NCI-H526 treated with DMSO at 0.1 percent for 48 hours (cell line): ENCODE measurements at regions not wholly inside any gene's neighbourhood (a gene's known extent, or its start where the extent isn't known, plus 50 kb on each side); places are given as distances from the start of the nearest gene placed in this dataset.
"Not testable (repeated sequence)": the region's sequence is repeated elsewhere in the genome, so short reads cannot be mapped to it uniquely, and the experiment has no call there.

Experiments used
- DNase-seq: peaks from one replicate; lab custom pipeline; 2025; lab: John Stamatoyannopoulos, UW

- DNase-seq, result no peak
Observed at GRCh38 chr10:113470372-113471240, 82.2 kb upstream of the HABP2 start.

DNA sequence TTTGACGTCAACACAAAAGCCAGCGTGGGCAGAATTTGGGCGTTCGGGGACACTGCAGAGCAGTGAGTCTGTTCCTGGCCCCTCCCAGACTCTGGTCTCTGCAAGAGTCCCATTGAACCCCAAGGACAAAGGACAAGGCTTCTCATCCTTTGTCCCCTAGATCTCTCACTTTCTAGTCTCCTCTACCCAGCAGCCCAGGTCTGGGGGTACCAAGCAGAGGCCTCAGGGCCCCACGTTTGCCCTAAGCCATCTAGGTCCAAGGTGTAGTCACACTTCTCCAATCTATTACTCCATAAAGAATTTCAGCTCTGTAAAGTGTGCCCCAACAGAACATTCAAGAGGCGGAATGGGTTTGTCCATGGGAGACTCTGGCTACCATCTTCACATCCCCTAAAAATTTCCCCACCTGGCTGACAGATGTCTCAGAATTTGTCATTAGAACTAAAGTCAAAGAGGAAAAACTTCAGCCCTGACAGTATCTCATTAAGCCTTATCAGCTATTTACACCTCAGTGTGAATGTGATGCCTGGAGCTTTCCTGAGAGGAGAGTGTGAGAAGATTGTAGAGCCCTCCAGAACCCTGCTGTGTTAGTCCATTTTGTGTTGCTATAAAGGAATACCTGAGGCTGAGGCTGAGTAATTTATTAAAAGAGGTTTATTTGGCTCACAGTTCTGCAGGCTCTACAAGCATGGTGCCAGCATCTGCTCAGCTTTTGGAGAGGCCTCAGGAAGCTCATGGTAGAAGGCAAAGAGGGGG lies 81.4 kb upstream of the HABP2 start:
- DNase-seq, result no peak

DNA sequence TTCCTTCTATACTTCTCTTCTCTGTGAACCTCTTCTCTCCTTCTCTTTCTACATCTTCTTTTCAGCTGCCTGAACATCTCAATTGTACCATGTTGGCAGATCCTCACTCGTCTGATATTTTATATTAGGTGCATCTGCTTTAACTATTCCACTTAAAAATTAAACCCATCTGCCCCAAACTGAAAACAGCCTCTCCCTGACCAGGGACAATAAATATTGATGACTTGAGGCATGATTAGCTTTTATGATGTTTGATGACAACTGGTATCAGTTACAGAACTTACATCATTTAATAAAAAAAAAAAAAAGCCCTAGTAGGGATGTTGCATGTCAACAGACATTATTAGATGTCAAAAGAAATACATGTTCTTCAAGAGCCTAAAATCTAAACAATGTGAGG lies 79.8 kb upstream of the HABP2 start:
- DNase-seq, result no peak

DNA sequence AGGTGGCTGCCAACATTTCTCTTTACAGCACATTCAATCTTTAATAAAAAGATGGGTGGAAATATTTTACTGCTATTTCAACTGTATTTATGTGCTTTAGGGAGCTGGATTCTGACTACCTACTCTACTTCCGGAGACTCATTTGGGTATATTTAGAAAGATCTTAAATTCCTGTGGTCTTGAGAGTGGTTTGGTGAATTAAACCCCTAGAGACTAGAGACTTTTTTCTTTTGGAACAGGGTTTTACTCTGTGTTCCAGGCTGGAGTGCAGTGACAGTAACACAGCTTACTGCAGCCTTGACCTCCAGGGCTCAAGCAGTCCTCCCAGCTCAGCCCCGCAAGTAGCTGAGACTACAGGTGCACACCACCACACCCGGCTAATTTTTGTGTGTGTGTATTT lies 79.0 kb upstream of the HABP2 start:
- DNase-seq, result no peak

DNA sequence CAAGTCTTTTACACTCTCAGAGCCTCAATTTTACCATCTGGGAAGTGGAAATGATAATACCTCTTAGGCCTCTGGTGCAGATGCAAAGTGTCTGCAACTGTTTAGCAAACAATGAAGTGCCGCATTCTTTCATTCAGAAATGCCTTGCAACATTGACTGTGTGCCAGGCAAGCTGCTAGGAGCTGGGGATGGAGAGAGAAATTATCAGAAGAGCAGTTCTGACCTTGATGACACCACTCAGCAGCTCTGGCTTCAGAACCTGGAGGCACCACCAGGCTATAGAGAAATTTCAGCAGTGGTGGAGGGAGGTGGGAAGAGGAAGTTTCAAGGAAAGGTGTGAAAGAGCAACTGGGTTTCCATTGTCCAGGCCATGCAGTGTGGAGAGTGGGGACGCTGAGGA lies 78.1 kb upstream of the HABP2 start:
- DNase-seq, result no peak

DNA sequence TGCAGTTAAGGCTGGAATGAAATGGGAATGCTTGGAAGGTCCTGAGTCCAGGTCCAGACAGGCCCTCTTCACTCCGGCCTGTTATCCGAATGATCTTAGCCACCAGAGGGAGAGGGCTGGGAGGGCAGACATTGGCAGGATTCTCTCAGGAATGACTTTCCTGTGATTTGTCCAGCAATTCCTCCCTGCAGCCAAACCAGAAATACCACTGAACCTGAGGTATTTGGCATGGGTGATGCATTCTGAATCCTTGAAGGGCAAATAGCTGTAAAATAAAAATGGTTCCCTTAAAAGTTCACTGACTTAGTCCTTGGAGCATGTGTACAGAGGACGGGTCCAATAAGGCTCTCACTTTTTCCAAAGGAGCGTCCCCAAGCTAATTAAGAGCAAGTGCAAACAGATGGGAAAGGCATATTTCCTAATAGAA lies 77.5 kb upstream of the HABP2 start:
- no peak for DNase-seq

DNA sequence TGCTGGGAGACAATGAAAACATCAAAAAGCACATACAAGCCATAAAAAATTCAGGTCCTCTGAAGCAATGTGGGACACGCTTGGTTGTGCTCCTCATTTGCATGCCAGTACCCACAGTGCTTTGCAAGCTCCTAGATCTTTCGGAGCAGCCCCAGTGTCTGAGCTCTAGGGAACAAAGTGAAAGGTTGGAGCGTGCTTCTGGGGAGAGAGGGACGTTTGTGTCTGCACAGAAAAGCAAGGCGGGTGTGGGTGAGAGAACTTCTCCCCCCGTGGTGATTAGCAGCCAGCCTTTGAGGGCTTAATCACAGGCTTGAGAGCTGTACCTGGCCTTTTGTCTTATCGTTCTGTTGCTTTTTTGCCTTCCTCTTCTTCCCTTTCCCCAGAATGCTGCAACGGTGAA lies 76.7 kb upstream of the HABP2 start:
- no peak for DNase-seq

DNA sequence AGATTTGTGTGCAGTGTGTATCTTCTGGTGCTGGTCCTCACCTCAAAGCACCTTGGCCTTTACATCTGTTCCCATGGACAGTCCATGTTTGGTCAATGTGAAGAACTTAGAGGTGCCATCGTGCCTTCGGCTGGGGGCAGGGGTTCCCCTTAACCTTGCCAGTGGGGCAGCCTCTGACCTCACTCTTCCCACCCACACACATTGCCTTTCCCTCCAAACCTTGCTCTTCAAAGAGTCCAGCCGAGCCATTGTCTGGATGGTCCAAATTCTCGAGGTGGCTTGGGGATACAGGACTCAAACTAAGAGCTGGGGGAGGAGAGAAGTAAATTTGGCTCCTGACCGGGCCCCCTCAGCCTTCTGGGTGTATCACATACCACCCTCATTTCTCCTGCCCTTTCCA lies 76.2 kb upstream of the HABP2 start:
- no peak for DNase-seq

DNA sequence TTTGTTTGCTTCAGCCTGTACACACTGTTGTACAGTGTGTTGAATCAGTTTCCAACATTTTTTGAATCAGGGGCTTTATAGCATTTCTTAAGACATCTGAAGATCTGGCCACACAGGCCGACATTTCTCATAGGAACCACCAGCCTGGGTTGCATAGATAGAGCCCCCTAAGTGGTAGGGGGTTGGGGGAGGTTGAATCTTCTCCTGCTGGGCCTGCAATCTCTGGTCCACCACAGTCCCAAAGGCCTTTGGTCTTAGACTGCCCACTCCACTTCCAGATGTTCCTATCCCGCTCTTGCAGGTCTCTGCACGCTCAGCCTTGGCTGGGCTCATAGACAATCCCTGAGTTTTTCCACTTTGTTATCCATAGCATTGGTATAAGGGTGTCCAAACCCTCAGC lies 75.4 kb upstream of the HABP2 start:
- no peak for DNase-seq

DNA sequence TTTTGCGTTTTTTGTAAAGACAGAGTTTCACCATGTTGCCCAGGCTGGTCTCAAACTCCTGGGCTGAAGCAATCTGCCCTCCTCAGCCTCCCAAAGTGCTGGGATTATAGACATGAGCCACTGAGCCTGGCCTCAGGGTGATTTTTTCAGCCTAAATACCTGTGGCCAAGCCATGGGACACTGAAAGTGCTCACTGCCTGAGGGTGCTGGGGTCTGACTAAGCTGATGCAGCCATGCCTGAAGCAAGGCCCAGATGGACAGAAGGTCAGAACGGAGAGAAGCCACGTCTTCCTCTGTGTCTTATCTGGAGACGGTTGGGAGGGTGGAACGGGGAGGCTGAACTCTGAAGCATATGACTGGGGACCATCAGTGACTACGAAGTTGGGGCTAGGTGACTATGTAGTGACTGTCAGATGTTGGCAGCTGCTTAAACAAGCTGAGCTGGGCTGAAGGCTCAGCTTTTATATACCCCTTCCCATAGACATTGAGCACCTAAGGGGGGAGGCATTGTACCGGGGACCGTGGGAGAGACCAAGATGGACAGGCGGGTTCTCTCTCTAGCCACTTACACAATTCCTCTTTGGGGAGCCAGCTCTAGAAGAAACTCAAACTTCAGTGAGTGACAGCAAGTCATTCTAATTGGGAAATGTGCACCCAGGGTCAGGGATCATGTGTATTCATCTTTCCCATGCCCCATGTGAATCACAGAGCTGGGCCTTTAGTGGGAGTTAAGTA lies 73.3 kb upstream of the HABP2 start:
- no peak for DNase-seq

DNA sequence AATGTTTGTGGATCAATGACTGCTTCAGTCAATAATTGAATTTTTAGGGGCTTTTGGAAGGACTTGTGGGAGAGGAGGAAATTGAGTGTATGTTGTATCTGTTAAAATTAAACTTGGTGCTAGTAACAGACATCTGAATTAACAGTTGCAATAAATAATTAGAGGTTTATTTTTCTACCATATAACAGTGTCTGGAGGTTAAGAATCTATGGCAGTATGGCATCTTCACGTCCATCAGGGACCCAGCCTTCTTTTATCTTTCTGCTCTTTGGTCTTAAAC lies 72.8 kb upstream of the HABP2 start:
- no peak for DNase-seq

- DNase-seq, result no peak
Observed at GRCh38 chr10:113480851-113481502, 71.9 kb upstream of the HABP2 start.

GRCh38 chr10:113484487-113484886 lies 68.4 kb upstream of the HABP2 start:
- DNase-seq, result no peak

GRCh38 chr10:113485736-113486135 lies 67.1 kb upstream of the HABP2 start:
- no peak for DNase-seq

DNA sequence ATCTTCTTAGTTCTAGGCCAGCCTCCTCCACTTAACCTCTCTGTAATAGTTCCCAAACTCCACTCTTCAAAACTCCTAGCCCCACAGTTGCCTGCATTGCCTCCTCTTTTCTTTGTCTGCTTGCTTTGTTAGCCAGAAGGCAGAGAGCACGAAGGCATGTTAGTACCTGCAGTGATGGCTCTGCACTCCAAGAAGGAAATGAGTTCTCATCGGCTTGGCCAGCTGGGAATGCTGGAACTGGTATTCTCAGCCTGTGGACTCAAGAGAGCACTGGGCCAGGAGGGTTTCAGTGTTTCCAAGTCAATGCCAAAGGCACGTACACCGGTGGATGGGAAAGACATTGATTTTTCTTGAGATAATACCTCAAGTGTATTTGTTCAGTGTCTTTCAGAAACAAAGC lies 66.3 kb upstream of the HABP2 start:
- DNase-seq, result no peak

GRCh38 chr10:113487154-113487553 lies 65.7 kb upstream of the HABP2 start:
- DNase-seq, result no peak

GRCh38 chr10:113488186-113488585 lies 64.7 kb upstream of the HABP2 start:
- DNase-seq, result no peak

DNA sequence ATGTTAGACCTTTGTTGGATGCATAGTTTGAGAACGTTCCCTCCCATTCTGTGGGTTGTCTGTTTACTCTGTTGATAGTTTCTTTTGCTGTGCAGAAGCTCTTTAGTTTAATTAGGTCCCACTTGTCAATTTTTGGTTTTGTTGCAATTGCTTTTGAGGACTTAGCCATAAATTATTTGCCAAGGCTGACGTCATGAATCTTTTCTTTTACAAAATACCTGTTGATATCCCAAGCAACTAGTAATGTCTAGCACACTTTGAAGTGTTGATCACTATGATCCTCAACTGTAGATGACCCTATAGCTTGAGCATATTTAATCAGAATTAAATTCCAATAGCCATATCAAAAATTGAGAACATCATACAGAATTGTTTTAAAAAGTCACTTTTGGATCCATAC lies 63.3 kb upstream of the HABP2 start:
- not testable (repeated sequence) for DNase-seq

- no peak for DNase-seq
Observed at GRCh38 chr10:113491967-113492565, 60.8 kb upstream of the HABP2 start.

GRCh38 chr10:113493195-113493594 lies 59.7 kb upstream of the HABP2 start:
- DNase-seq, result no peak

DNA sequence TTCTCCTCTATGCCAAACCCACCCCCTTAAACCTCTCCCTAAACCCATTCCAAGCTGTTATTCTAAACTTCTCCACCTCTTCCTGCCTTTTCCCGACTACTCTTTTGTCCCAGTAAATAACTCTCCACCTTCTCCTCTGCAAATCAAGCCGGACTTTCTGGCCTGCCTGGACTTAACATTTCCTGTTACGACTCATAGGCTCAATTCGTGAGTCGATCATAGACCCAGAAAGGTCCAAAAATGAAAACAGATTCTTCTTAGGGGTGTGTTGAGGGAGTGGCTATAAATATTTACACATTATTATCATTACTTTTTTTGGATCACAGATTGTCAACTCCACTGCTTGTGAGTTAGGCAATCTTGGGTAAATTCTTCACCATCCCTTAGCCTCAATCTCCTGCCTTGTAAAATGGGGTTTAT lies 59.0 kb upstream of the HABP2 start:
- DNase-seq, result no peak

DNA sequence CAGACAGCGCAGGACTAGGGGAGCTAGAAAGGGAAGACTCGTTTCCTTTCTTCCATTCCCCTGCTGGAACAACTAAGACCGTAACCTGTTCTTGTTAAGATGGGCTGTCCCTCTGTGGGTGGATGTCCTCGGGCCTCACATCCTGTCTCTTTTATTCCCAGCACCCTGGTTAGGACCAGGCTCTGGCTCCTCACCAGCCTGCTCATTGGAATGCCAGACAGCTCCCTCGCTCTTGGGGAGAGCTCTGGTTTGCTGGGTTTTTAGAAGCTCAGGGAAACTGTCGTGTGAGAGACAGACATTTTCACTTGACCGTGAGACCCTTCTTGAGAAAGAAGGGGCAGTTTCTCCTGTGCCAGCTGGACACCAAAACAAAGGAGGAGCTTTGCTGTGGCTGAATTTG lies 58.1 kb upstream of the HABP2 start:
- no peak for DNase-seq
